Activated naive CD8-positive, alpha-beta T cell treated with anti-CD3 and anti-CD28 coated beads, Interleukin-2, amount 10 ng/mL, durations not matched to agents 7 days and 5 days (primary cell): ENCODE measurements at regions not wholly inside any gene's neighbourhood (a gene's known extent, or its start where the extent isn't known, plus 50 kb on each side); places are given as distances from the start of the nearest gene placed in this dataset.
"Not testable (repeated sequence)": the region's sequence is repeated elsewhere in the genome, so short reads cannot be mapped to it uniquely, and the experiment has no call there.

Experiments
- ATAC-seq: fragments of 150-1000 bp; cut with Tn5 transposase; one replicate; pipeline ENCODE4 v1.10.0; 2021; ENCODE audit warnings: low read depth, moderate library complexity
- POLR2A ChIA-PET: fragments of 350-600 bp; sonication (Branson Sonifier 250); formaldehyde crosslinking; loops from one replicate; lab custom pipeline; 2021; ENCODE audit warnings: antibody characterized with exemption; lab: Charles Lee
- DNase-seq: peaks from one replicate; pipeline ENCODE4 v3.0.0; 2021
- H3K27ac Mint-ChIP-seq: one replicate; pipeline ENCODE4 v1.8.0; 2022; ENCODE audit warnings: mild to moderate bottlenecking, mixed read lengths
- H3K27me3 Mint-ChIP-seq: one replicate; pipeline ENCODE4 v1.8.0; 2022; ENCODE audit warnings: mild to moderate bottlenecking, moderate library complexity, mixed read lengths
- H3K36me3 Mint-ChIP-seq: one replicate; pipeline ENCODE4 v1.8.0; 2021; ENCODE audit warnings: mild to moderate bottlenecking, mixed read lengths
- H3K4me1 Mint-ChIP-seq: one replicate; pipeline ENCODE4 v1.8.0; 2021; ENCODE audit warnings: mixed read lengths
- H3K4me3 Mint-ChIP-seq: one replicate; pipeline ENCODE4 v1.8.0; 2022; ENCODE audit warnings: mild to moderate bottlenecking, moderate library complexity, mixed read lengths
- H3K9me3 Mint-ChIP-seq: one replicate; pipeline ENCODE4 v1.8.0; 2021; ENCODE audit warnings: mixed read lengths

DNA sequence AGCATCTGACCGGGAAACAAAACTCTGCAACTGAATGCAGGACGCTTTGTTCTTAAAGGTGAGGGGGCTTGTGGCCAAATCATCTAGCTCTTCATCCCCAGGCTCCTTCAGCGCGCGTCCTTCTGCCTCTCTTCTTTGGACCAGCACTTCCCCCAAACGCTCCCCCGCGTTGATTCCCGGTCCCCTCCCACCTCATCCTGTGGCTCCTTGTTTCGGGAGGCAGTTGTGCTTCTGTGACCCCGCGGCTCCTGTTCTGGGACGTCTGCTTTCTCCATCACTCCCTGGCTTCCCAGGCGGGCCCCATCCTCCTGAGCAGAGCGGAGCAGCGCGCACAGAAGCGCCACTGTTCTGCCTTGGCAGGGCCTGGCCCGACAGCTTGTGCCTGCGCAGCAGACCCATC is 109.7 kb upstream of the ZNG1E start:
- H3K4me3 Mint-ChIP-seq, POLR2A ChIA-PET, ATAC-seq, H3K36me3 Mint-ChIP-seq, H3K27ac Mint-ChIP-seq, H3K4me1 Mint-ChIP-seq, H3K9me3 Mint-ChIP-seq, DNase-seq, H3K27me3 Mint-ChIP-seq: not testable (repeated sequence)

- H3K9me3 Mint-ChIP-seq, ATAC-seq, H3K4me1 Mint-ChIP-seq, POLR2A ChIA-PET, H3K36me3 Mint-ChIP-seq, H3K4me3 Mint-ChIP-seq, H3K27me3 Mint-ChIP-seq, H3K27ac Mint-ChIP-seq, DNase-seq: not testable (repeated sequence)
Measured at GRCh38 chr9:65519018-65519417, 156.7 kb upstream of the ZNG1E start.

GRCh38 chr9:65514465-65514864 is 161.3 kb upstream of the ZNG1E start:
- H3K4me1 Mint-ChIP-seq, H3K36me3 Mint-ChIP-seq, H3K9me3 Mint-ChIP-seq, H3K27ac Mint-ChIP-seq, ATAC-seq, DNase-seq, H3K27me3 Mint-ChIP-seq, H3K4me3 Mint-ChIP-seq, POLR2A ChIA-PET: not testable (repeated sequence)

DNA sequence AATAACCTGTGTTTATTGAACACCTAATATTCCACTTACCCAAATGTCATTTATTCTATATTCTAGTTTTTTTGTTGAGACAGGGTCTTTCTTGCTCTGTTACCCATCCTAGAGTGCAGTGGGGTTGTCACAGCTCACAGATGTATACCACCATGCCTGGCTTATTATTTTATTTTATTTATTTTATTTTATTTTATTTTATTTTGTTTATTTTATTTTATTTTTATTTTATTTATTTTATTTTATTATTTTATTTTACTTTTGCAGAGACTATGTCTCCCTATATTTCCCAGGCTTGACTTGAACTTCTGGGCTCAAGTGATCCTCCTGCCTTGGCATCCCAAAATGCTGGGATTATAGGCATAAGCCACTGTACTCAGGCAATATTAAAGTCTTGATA is 167.8 kb upstream of the ZNG1E start:
- H3K4me3 Mint-ChIP-seq, DNase-seq, H3K27me3 Mint-ChIP-seq, H3K36me3 Mint-ChIP-seq, H3K4me1 Mint-ChIP-seq, ATAC-seq, H3K9me3 Mint-ChIP-seq, H3K27ac Mint-ChIP-seq, POLR2A ChIA-PET: not testable (repeated sequence)

DNA sequence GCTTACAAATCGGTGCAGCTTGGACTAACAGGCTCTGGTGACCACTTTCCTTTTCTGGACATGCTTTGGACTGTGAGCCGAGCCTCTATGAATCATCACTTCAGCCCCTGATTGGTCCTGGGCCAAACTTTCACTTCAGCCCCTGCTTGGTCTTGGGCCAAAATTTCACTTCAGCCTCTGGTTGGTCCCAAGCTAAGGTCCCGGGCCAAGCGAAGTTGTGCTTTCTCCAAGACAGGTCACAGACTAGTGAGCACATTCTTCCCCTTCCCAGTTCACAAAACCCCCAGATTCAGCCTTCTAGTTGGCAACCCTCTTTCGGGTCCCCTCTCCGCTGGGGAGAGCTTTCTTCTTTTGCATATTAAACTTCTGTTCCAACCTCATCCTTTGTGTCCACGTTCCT is 171.0 kb upstream of the ZNG1E start:
- ATAC-seq, H3K4me3 Mint-ChIP-seq, H3K27ac Mint-ChIP-seq, H3K27me3 Mint-ChIP-seq, H3K4me1 Mint-ChIP-seq, H3K36me3 Mint-ChIP-seq, DNase-seq, POLR2A ChIA-PET, H3K9me3 Mint-ChIP-seq: not testable (repeated sequence)

DNA sequence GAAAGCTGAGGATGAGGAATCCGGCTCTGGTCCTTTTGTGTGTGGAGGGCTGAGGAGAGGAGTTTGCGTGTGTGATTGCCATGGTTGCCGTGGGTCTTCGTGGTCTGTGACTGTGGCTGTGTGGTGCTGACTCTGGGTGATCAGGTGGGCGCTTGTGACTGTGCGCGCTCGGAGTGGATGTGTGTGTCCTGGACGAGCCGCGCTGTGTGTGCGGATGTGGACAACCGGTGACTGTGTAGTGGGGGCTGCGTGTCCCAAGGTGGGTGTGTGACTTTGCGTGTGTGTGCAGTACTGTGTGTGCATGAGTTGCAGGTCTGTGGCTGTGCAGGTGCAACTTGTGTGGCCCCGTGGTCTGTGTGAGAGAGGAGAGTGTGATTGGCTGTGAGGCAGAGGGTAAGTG is 172.0 kb upstream of the ZNG1E start:
- H3K36me3 Mint-ChIP-seq, H3K27me3 Mint-ChIP-seq, H3K9me3 Mint-ChIP-seq, ATAC-seq, H3K4me3 Mint-ChIP-seq, H3K27ac Mint-ChIP-seq, H3K4me1 Mint-ChIP-seq, POLR2A ChIA-PET, DNase-seq: not testable (repeated sequence)

GRCh38 chr9:65482890-65483289 is 192.8 kb upstream of the ZNG1E start:
- ATAC-seq, H3K4me3 Mint-ChIP-seq, DNase-seq, H3K27me3 Mint-ChIP-seq, H3K36me3 Mint-ChIP-seq, H3K4me1 Mint-ChIP-seq, H3K9me3 Mint-ChIP-seq, H3K27ac Mint-ChIP-seq, POLR2A ChIA-PET: not testable (repeated sequence)

- DNase-seq, H3K9me3 Mint-ChIP-seq, H3K27me3 Mint-ChIP-seq, H3K27ac Mint-ChIP-seq, H3K4me1 Mint-ChIP-seq, ATAC-seq, H3K36me3 Mint-ChIP-seq, H3K4me3 Mint-ChIP-seq, POLR2A ChIA-PET: not testable (repeated sequence)
Measured at GRCh38 chr9:65481291-65481690, 194.4 kb upstream of the ZNG1E start.

DNA sequence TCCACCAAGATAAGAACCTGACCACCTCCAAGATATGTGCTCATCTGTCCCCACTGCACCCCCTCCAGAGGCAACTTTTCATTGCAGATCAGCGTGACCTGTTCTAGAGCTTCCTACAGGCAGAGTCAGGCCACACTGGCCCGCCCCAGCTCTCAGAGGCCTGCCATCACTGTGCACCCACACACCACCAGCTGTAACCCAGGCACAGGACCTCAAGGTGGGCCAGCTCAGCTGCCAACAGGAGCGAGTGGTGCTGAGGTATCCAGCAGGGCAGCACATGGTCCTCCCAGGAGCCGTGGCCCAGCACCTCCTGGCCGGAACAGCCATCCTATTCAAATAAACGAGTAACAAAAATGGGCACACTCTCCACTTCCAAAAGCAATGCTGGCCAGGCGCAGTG is 189.9 kb upstream of the FOXD4L5 start:
- H3K36me3 Mint-ChIP-seq, H3K4me3 Mint-ChIP-seq, DNase-seq, ATAC-seq, H3K27me3 Mint-ChIP-seq, H3K4me1 Mint-ChIP-seq, H3K9me3 Mint-ChIP-seq, H3K27ac Mint-ChIP-seq, POLR2A ChIA-PET: not testable (repeated sequence)

DNA sequence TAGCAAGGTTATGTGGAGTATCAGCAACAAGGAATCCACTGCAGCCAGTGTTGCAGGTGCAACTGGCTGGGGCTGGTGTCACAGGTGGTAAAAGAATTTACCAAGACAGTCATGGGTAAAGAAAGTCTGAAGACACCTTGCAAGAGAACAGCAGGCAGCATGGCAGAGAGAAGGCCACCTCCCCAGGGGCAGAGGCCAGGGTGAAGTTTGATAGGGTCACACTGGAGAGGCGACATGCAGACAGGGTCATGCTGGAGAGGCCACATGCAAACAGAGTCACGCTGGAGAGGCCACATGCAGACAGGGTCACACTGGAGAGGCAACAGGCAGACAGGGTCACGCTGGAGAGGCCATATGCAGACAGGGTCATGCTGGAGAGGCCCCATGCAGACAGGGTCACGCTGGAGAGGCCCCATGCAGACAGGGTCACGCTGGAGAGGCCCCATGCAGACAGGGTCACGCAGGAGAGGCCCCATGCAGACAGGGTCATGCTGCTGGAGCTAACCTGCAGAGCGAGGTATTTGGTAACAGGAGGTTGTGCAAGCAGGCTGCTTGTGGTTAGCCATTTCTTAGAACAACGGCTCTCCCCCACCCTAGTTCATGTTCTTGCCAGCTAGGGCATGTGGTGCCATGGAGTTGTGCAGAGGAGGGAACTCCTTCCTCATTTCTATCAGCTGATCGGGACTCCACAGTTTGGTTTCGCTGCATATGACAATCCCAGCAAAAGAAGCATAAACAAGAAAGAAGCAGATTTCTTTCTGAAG is 188.2 kb upstream of the FOXD4L5 start:
- DNase-seq, H3K27me3 Mint-ChIP-seq, H3K4me3 Mint-ChIP-seq, H3K9me3 Mint-ChIP-seq, H3K36me3 Mint-ChIP-seq, POLR2A ChIA-PET, H3K4me1 Mint-ChIP-seq, H3K27ac Mint-ChIP-seq, ATAC-seq: not testable (repeated sequence)

GRCh38 chr9:65471106-65471505 is 186.1 kb upstream of the FOXD4L5 start:
- H3K27me3 Mint-ChIP-seq, H3K4me3 Mint-ChIP-seq, H3K27ac Mint-ChIP-seq, POLR2A ChIA-PET, DNase-seq, ATAC-seq, H3K36me3 Mint-ChIP-seq, H3K4me1 Mint-ChIP-seq, H3K9me3 Mint-ChIP-seq: not testable (repeated sequence)

DNA sequence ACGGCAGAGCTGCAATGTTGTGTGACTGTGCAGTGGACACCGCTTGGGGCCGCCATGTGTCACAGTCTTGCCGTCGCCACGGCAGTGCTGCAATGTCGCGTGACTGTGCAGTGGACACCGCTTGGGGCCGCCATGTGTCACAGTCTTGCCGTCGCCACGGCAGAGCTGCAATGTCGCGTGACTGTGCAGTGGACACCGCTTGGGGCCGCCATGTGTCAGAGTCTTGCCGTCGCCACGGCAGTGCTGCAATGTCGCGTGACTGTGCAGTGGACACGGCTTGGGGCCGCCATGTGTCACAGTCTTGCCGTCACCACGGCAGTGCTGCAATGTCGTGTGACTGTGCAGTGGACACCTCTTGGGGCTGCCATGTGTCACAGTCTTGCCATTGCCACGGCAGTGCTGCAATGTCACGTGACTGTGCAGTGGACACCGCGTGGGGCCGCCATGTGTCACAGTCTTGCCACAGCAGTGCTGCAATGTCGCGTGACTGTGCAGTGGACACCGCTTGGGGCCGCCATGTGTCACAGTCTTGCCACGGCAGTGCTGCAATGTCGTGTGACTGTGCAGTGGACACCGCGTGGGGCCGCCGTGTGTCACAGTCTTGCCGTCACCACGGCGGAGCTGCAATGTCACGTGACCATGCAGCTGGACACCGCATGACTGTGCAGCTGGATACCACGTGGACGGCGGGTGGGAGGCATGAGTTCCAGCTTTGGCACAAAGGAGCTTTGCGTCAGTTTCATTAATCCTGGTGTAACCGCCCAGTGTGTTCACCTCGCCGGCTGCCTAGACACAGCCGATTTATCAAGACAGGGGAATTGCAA is 182.1 kb upstream of the FOXD4L5 start:
- H3K27me3 Mint-ChIP-seq, POLR2A ChIA-PET, DNase-seq, H3K4me1 Mint-ChIP-seq, H3K36me3 Mint-ChIP-seq, H3K27ac Mint-ChIP-seq, ATAC-seq, H3K4me3 Mint-ChIP-seq: not testable (repeated sequence)
- H3K9me3 Mint-ChIP-seq, result peaks cover 20% of the 10 kb centered on the region

- POLR2A ChIA-PET, H3K27me3 Mint-ChIP-seq, H3K4me1 Mint-ChIP-seq, DNase-seq, ATAC-seq, H3K4me3 Mint-ChIP-seq, H3K36me3 Mint-ChIP-seq, H3K27ac Mint-ChIP-seq: not testable (repeated sequence)
- H3K9me3 Mint-ChIP-seq, result peaks cover 20% of the 10 kb centered on the region
Measured at GRCh38 chr9:65465246-65465895, 180.4 kb upstream of the FOXD4L5 start.

GRCh38 chr9:65462476-65462875 is 177.5 kb upstream of the FOXD4L5 start:
- H3K4me3 Mint-ChIP-seq, H3K27ac Mint-ChIP-seq, H3K4me1 Mint-ChIP-seq, ATAC-seq, POLR2A ChIA-PET, H3K27me3 Mint-ChIP-seq, DNase-seq, H3K36me3 Mint-ChIP-seq: not testable (repeated sequence)
- peaks cover 22% of the 10 kb centered on the region for H3K9me3 Mint-ChIP-seq
